HepG2 (cell line): ENCODE measurements at regions not wholly inside any gene's neighbourhood (a gene's known extent, or its start where the extent isn't known, plus 50 kb on each side); places are given as distances from the start of the nearest gene placed in this dataset.

Experiments used
- CAMTA2 ChIP-seq: sonication (generic); formaldehyde crosslinking; IDR thresholded peaks from 2 replicates; pipeline ENCODE4 v1.4.0; 2020; ENCODE audit warnings: mild to moderate bottlenecking, missing genetic modification reagents, borderline replicate concordance
- CBFB ChIP-seq: sonication (generic); formaldehyde crosslinking; IDR thresholded peaks from 2 replicates; pipeline ENCODE4 v1.4.0; 2020; ENCODE audit warnings: missing genetic modification reagents
- MIER3 ChIP-seq: IDR thresholded peaks from 2 replicates; pipeline ENCODE4 v1.6.1; 2016; ENCODE audit warnings: missing compliant biosample characterization, borderline replicate concordance
- NFATC3 ChIP-seq: sonication (generic); formaldehyde crosslinking; IDR thresholded peaks from 2 replicates; pipeline ENCODE4 v1.5.1; 2020; ENCODE audit warnings: mild to moderate bottlenecking, missing genetic modification reagents
- PLRG1 ChIP-seq: fragments of 450-650 bp; conservative IDR thresholded peaks from 2 replicates; pipeline ENCODE4 v1.6.1; 2016
- RAD21 ChIP-seq: fragments of 450-650 bp; formaldehyde crosslinking; IDR thresholded peaks from 2 replicates; pipeline ENCODE4 v1.5.0; 2020; ENCODE audit warnings: mild to moderate bottlenecking
- RAD51 ChIP-seq: fragments of 450-650 bp; IDR thresholded peaks from 2 replicates; pipeline ENCODE4 v1.6.1; 2016; ENCODE audit warnings: borderline replicate concordance
- RFX5 ChIP-seq: IDR thresholded peaks from 2 replicates; pipeline ENCODE4 v1.6.1; 2011; ENCODE audit warnings: low read depth, low read length, improper control_type of control experiment
- TCF7L2 ChIP-seq: IDR thresholded peaks from 2 replicates; pipeline ENCODE4 v1.6.1; 2011; ENCODE audit warnings: mild to moderate bottlenecking, low read depth, low read length, moderate library complexity
- ZFP36L1 ChIP-seq: sonication (generic); formaldehyde crosslinking; IDR thresholded peaks from 2 replicates; pipeline ENCODE4 v1.8.0; 2022; ENCODE audit warnings: mild to moderate bottlenecking, missing genetic modification reagents, moderate library complexity
- ZSCAN22 ChIP-seq: sonication (generic); formaldehyde crosslinking; IDR thresholded peaks from 2 replicates; pipeline ENCODE4 v1.4.0; 2020; ENCODE audit warnings: mild to moderate bottlenecking, missing genetic modification reagents

GRCh38 chr20:56996533-56996932 is 269.9 kb downstream of the BMP7 start:
- TF ChIP-seq ZFP36L1: no peak
- TF ChIP-seq ZSCAN22 (CRISPR knock-in tag): no peak
- TF ChIP-seq CAMTA2 (CRISPR knock-in tag): no peak
- no peak for TF ChIP-seq CBFB (CRISPR knock-in tag)
- no peak for TF ChIP-seq TCF7L2
- no peak for TF ChIP-seq MIER3 (CRISPR knock-in tag)
- TF ChIP-seq RFX5: no peak
- TF ChIP-seq RAD51: no peak
- no peak for TF ChIP-seq RAD21 (CRISPR knock-in tag)
- no peak for TF ChIP-seq NFATC3 (CRISPR knock-in tag)
- no peak for TF ChIP-seq PLRG1
